Smooth muscle cell (in vitro differentiated cells): ENCODE measurements at regions not wholly inside any gene's neighbourhood (a gene's known extent, or its start where the extent isn't known, plus 50 kb on each side); places are given as distances from the start of the nearest gene placed in this dataset.
"Not testable (repeated sequence)": the region's sequence is repeated elsewhere in the genome, so short reads cannot be mapped to it uniquely, and the experiment has no call there.

ENCODE experiments used
- DNase-seq: peaks from one replicate; lab custom pipeline; 2025; ENCODE audit not compliant: unreplicated experiment; lab: John Stamatoyannopoulos, UW
- H2AFZ ChIP-seq: fragments of 200-600 bp; sonication (generic); 2 replicates; pipeline ENCODE4 v1.6.0; 2016; ENCODE audit warnings: antibody characterized with exemption, low read depth, mild to moderate bottlenecking
- H3F3A ChIP-seq: fragments of 200-600 bp; sonication (generic); 2 replicates; pipeline ENCODE4 v1.6.0; 2017; ENCODE audit warnings: antibody characterized with exemption, low read depth
- H3K27ac ChIP-seq: fragments of 200-600 bp; sonication (generic); 2 replicates; pipeline ENCODE4 v1.5.1; 2016; ENCODE audit warnings: low read depth, mild to moderate bottlenecking
- H3K27me3 ChIP-seq: fragments of 200-600 bp; sonication (generic); 2 replicates; pipeline ENCODE4 v1.6.1; 2016; ENCODE audit warnings: low read depth, mild to moderate bottlenecking
- H3K36me3 ChIP-seq: fragments of 200-600 bp; sonication (generic); 2 replicates; pipeline ENCODE4 v1.5.1; 2016; ENCODE audit warnings: low read depth
- H3K4me1 ChIP-seq: fragments of 200-600 bp; sonication (generic); 2 replicates; pipeline ENCODE4 v1.5.1; 2016; ENCODE audit warnings: low read depth
- H3K4me2 ChIP-seq: fragments of 200-600 bp; sonication (generic); 2 replicates; pipeline ENCODE4 v1.6.0; 2016; ENCODE audit warnings: mild to moderate bottlenecking
- H3K4me3 ChIP-seq: fragments of 200-600 bp; sonication (generic); 2 replicates; pipeline ENCODE4 v1.5.1; 2016; ENCODE audit warnings: mild to moderate bottlenecking
- H3K79me2 ChIP-seq: fragments of 200-600 bp; sonication (generic); 2 replicates; pipeline ENCODE4 v1.6.0; 2016; ENCODE audit warnings: low read depth, mild to moderate bottlenecking
- H3K9ac ChIP-seq: fragments of 200-600 bp; sonication (generic); 2 replicates; pipeline ENCODE4 v1.6.0; 2016; ENCODE audit warnings: low read depth
- H3K9me3 ChIP-seq: fragments of 200-600 bp; sonication (generic); replicated peaks from 2 replicates; pipeline ENCODE4 v1.5.1; 2016; ENCODE audit warnings: low read depth
- H4K20me1 ChIP-seq: fragments of 200-600 bp; sonication (generic); 2 replicates; pipeline ENCODE4 v1.6.0; 2016; ENCODE audit warnings: low read depth
- CTCF ChIP-seq: fragments of 200-600 bp; sonication (generic); IDR thresholded peaks from 2 replicates; pipeline ENCODE4 v1.5.1; 2017; ENCODE audit warnings: borderline replicate concordance, mild to moderate bottlenecking, antibody characterized with exemption; ENCODE audit not compliant: insufficient read depth, poor library complexity, severe bottlenecking
- WGBS: methylation state at CpG from one replicate; pipeline ENCODE4 v1.1.7; 2016; ENCODE audit warnings: low lambda C conversion rate; 5-methylcytosine and 5-hydroxymethylcytosine counted together

GRCh38 chr2:189236066-189236465 is 56.5 kb upstream of the COL5A2 start:
- Histone ChIP-seq H3K9me3 (no peaks in the 10 kb centered on the region), H3K27me3 (no peaks in the 10 kb centered on the region), H3F3A (no peaks in the 10 kb centered on the region), H3K4me3 (no peak overlapping the region), H3K79me2 (no peaks in the 10 kb centered on the region), H3K36me3 (no peaks in the 10 kb centered on the region), H4K20me1 (no peaks in the 10 kb centered on the region), H3K4me2 (no peak overlapping the region), H3K9ac (no peak overlapping the region), H2AFZ (no peak overlapping the region), H3K4me1 (no peaks in the 10 kb centered on the region), H3K27ac (no peak overlapping the region)
- no peak for TF ChIP-seq CTCF
- 97% methylated on average over 2 of the region's 2 CpGs for WGBS
- DNase-seq: no peak

DNA sequence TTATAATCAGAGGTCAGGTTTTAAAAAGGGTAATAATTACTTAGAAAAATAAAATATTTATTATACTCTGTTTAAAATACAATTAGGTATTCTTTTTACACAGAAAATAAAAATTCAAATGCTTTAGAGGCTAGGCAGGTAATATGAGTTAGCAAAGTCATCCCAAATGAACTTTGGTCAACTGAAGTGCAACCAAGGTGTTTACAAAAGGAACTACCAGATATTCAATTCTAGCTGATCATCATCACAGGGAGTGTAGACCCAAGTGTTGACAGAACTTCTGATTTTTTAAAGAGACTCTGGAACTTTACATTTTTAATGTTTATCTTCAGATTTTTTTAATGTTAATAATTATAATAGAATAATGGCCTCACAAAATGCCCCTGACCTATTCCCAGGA is 59.3 kb upstream of the COL5A2 start:
- Histone ChIP-seq H3K27me3 (no peaks in the 10 kb centered on the region), H3K27ac (no peak overlapping the region), H3K36me3 (no peaks in the 10 kb centered on the region), H3K9me3 (no peaks in the 10 kb centered on the region), H4K20me1 (no peaks in the 10 kb centered on the region), H3F3A (no peaks in the 10 kb centered on the region), H2AFZ (no peak overlapping the region), H3K79me2 (no peaks in the 10 kb centered on the region), H3K4me3 (no peak overlapping the region), H3K9ac (no peak overlapping the region), H3K4me2 (no peak overlapping the region), H3K4me1 (no peaks in the 10 kb centered on the region)
- DNase-seq: no peak
- no peak for TF ChIP-seq CTCF

DNA sequence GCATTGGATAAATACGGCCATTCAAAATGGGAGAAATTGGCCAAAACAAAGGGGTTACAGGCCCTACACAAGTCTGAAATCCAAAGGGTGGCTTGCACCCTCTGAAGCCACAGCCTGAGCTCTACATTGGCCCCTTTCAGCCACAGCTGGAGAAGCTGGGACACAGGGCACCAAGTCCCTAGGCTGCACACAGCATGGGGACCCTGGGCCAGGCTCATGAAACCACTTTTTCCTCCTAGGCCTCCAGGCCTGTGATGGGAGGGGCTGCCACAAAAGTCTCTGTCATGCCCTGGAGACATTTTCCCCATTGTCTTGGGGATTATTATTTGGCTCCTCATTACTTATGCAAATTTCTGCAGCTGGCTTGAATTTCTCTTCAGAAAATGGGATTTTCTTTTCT is 64.3 kb upstream of the COL5A2 start:
- 97% methylated on average over 1 of the region's 1 CpG for WGBS
- DNase-seq, H3K4me2 ChIP-seq: not testable (repeated sequence)

GRCh38 chr2:189247276-189247675 is 67.7 kb upstream of the COL5A2 start:
- no peaks in the 10 kb centered on the region for H3K36me3 ChIP-seq
- H3K27me3 ChIP-seq: no peaks in the 10 kb centered on the region
- DNase-seq: no peak
- no peak overlapping the region for H3K9ac ChIP-seq
- H2AFZ ChIP-seq: no peak overlapping the region
- no peaks in the 10 kb centered on the region for H3F3A ChIP-seq
- no peaks in the 10 kb centered on the region for H4K20me1 ChIP-seq
- no peak for TF ChIP-seq CTCF
- no peak overlapping the region for H3K4me3 ChIP-seq
- no peaks in the 10 kb centered on the region for H3K4me1 ChIP-seq
- H3K4me2 ChIP-seq: no peak overlapping the region
- H3K9me3 ChIP-seq: no peaks in the 10 kb centered on the region
- no peaks in the 10 kb centered on the region for H3K79me2 ChIP-seq
- 88% methylated on average over 1 of the region's 1 CpG for WGBS
- H3K27ac ChIP-seq: no peak overlapping the region

More for the DNA sequence above, 64.3 kb upstream of the COL5A2 start:
- not testable (repeated sequence) for H3K4me1 ChIP-seq, H3K4me3 ChIP-seq, H3K9ac ChIP-seq, H3K79me2 ChIP-seq, H3F3A ChIP-seq, H3K27me3 ChIP-seq, H2AFZ ChIP-seq, H3K27ac ChIP-seq, H3K36me3 ChIP-seq, H3K9me3 ChIP-seq, H4K20me1 ChIP-seq
